AG04450 (cell line): ENCODE measurements at regions not wholly inside any gene's neighbourhood (a gene's known extent, or its start where the extent isn't known, plus 50 kb on each side); places are given as distances from the start of the nearest gene placed in this dataset.

Experiments used
- CTCF ChIA-PET: fragments of 300-600, 350-600 bp; formaldehyde crosslinking; extraction: SDS; loops from one replicate; lab custom pipeline; 2022; ENCODE audit warnings: antibody characterized with exemption, inconsistent platforms; lab: Charles Lee
- POLR2A ChIA-PET: fragments of 350-600 bp; formaldehyde crosslinking; extraction: SDS; loops from one replicate; lab custom pipeline; 2021; ENCODE audit warnings: antibody characterized with exemption, inconsistent platforms; lab: Yijun Ruan, JAX
- DNase-seq: peaks from one replicate; pipeline ENCODE4 v3.0.0-alpha.2; 2011; ENCODE audit warnings: low read depth, low spot score
- H3K27ac ChIP-seq: one replicate; pipeline ENCODE4 v1.5.1; 2012; ENCODE audit warnings: low read depth, low read length, control low read depth
- H3K27me3 ChIP-seq: one replicate; pipeline ENCODE4 v1.6.0; 2012; ENCODE audit warnings: low read length; ENCODE audit not compliant: control insufficient read depth, insufficient read depth
- H3K4me3 ChIP-seq: 2 replicates; pipeline ENCODE4 v1.5.1; 2011; ENCODE audit warnings: mild to moderate bottlenecking, low read depth, low read length, control low read depth
- H3K9me3 ChIP-seq: 2 replicates; pipeline ENCODE4 v1.5.1; 2012; ENCODE audit warnings: low read length; ENCODE audit not compliant: control insufficient read depth, insufficient read depth
- TF ChIP-seq, protein P1 (sequence below): IDR thresholded peaks from 2 replicates; pipeline ENCODE4 v1.5.1; 2011; ENCODE audit warnings: low read depth, low read length, control low read depth, inconsistent platforms

DNA sequence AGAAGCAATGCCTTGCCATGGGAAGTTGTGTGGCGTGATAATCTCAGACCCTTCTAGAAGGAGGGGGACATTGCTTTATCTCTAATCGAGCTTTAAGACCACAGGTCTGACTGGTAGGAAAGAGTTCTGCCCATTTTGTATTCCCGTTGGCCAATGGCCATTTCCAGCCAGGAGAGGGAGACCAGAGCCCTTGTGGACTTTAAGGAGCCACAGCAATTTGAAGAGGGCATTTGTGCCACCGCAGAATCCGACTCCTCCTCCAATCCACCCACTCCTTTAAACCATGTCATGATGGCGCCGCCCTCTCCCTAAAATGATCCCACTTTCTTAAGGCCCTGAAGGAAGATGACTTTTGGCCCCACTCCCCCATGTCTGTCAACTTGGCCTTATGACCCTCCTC, 560.5 kb upstream of the ADAMTS16 start:
- Histone ChIP-seq H3K27ac (no peak overlapping the region), H3K27me3 (no peaks in the 10 kb centered on the region), H3K9me3 (peaks cover 38% of the 10 kb centered on the region), H3K4me3 (no peak overlapping the region)
- ChIA-PET CTCF (no interaction called here), POLR2A (no interaction called here)
- TF ChIP-seq, protein P1, sequence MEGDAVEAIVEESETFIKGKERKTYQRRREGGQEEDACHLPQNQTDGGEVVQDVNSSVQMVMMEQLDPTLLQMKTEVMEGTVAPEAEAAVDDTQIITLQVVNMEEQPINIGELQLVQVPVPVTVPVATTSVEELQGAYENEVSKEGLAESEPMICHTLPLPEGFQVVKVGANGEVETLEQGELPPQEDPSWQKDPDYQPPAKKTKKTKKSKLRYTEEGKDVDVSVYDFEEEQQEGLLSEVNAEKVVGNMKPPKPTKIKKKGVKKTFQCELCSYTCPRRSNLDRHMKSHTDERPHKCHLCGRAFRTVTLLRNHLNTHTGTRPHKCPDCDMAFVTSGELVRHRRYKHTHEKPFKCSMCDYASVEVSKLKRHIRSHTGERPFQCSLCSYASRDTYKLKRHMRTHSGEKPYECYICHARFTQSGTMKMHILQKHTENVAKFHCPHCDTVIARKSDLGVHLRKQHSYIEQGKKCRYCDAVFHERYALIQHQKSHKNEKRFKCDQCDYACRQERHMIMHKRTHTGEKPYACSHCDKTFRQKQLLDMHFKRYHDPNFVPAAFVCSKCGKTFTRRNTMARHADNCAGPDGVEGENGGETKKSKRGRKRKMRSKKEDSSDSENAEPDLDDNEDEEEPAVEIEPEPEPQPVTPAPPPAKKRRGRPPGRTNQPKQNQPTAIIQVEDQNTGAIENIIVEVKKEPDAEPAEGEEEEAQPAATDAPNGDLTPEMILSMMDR, result no peak
- no peak for DNase-seq

DNA sequence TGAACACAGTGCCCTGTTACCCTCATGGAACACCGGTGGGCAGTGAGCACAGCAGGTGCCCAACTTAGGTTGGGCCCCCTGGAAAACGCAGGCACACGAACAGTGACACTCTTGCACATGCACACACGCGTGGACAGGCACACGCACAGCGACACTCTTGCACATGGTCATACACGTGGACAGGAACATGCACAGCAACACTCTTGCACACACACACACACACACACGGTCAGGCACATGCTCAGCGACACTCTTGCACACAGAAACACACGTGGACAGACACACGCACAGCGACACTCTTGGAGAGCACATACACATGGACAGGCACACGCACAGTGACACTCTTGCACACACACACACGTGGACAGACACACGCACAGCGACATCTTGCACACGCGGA, 559.4 kb upstream of the ADAMTS16 start:
- TF ChIP-seq, protein P1, result no peak
- POLR2A ChIA-PET, result no interaction called here
- no peak overlapping the region for H3K27ac ChIP-seq
- peaks cover 43% of the 10 kb centered on the region for H3K9me3 ChIP-seq
- no peak overlapping the region for H3K4me3 ChIP-seq
- DNase-seq, result no peak
- no peaks in the 10 kb centered on the region for H3K27me3 ChIP-seq
- CTCF ChIA-PET, result no interaction called here

DNA sequence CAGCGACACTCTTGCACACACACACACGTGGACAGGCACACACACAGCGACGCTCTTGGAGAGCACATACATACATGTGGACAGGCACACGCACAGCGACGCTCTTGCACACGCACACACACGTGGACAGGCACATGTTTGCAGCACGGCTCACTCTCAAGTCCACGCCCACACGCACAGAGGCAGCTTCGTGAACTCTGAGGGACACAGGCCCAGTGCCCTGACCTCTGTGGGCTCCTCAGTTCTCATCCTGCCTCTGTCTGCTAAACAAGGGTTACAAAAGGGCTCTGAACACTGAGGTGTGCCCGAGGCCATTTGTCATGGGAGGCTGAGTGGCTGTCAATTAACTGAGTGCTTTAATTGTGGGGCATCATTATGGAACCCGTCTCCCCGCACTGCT, 558.8 kb upstream of the ADAMTS16 start:
- H3K27ac ChIP-seq, result no peak overlapping the region
- CTCF ChIA-PET, result no interaction called here
- POLR2A ChIA-PET, result no interaction called here
- TF ChIP-seq, protein P1, result no peak
- no peak for DNase-seq
- no peaks in the 10 kb centered on the region for H3K27me3 ChIP-seq
- peaks cover 44% of the 10 kb centered on the region for H3K9me3 ChIP-seq
- H3K4me3 ChIP-seq, result no peak overlapping the region

DNA sequence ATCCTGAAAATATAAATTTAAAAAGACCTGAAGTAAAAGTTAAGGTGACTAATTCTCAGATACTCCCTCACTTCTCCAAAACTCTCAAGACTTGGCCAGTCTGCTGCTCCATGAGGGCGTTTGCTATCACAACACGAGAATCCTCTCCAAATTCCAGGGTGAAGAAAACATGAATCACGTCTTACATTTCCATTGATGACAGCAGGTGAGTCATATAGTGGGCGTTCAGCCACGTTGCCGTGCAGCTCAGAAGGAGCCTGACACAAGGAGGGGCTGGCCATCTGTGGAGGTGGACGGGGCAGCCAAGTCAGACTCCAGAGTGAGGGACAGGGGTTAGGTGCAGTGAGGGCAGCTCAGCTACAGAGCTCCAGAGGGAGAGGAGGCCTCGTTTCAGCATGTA, 555.1 kb upstream of the ADAMTS16 start:
- no peak for DNase-seq
- Histone ChIP-seq H3K4me3 (no peak overlapping the region), H3K27ac (no peak overlapping the region), H3K27me3 (no peaks in the 10 kb centered on the region), H3K9me3 (peaks cover 41% of the 10 kb centered on the region)
- ChIA-PET POLR2A (no interaction called here), CTCF (no interaction called here)
- TF ChIP-seq, protein P1, result no peak

GRCh38 chr5:4613440-4613839, 526.7 kb upstream of the ADAMTS16 start:
- POLR2A ChIA-PET, result no interaction called here
- Histone ChIP-seq H3K27ac (no peak overlapping the region), H3K4me3 (no peak overlapping the region), H3K9me3 (peaks cover 22% of the 10 kb centered on the region), H3K27me3 (no peaks in the 10 kb centered on the region)
- TF ChIP-seq, protein P1, result no peak
- CTCF ChIA-PET, result no interaction called here
- DNase-seq, result no peak
